H9 (cell line): ENCODE measurements at regions not wholly inside any gene's neighbourhood (a gene's known extent, or its start where the extent isn't known, plus 50 kb on each side); places are given as distances from the start of the nearest gene placed in this dataset.

Source experiments
- DNase-seq: peaks from one replicate; pipeline ENCODE4 v3.0.0-alpha.2; 2017
- H2AFZ ChIP-seq: one replicate; pipeline ENCODE4 v1.6.1; 2013; ENCODE audit warnings: mild to moderate bottlenecking, low read length, control low read depth, moderate library complexity
- H2AK5ac ChIP-seq: 2 replicates; pipeline ENCODE4 v1.6.1; 2013; ENCODE audit warnings: low read length, control low read depth, mixed read lengths; ENCODE audit not compliant: insufficient read length
- H2BK120ac ChIP-seq: one replicate; pipeline ENCODE4 v1.6.1; 2013; ENCODE audit warnings: low read depth, mild to moderate bottlenecking, low read length, control low read depth, inconsistent platforms; ENCODE audit not compliant: poor library complexity, severe bottlenecking
- H2BK12ac ChIP-seq: 2 replicates; pipeline ENCODE4 v1.6.1; 2013; ENCODE audit warnings: low read length, control low read depth, mixed read lengths, low read depth; ENCODE audit not compliant: insufficient read length
- H2BK15ac ChIP-seq: 2 replicates; pipeline ENCODE4 v1.6.1; 2013; ENCODE audit warnings: low read depth, low read length, control low read depth
- H2BK20ac ChIP-seq: one replicate; pipeline ENCODE4 v1.6.1; 2013; ENCODE audit warnings: low read depth, mild to moderate bottlenecking, low read length, control low read depth, inconsistent platforms; ENCODE audit not compliant: poor library complexity, severe bottlenecking
- H2BK5ac ChIP-seq: 2 replicates; pipeline ENCODE4 v1.6.1; 2013; ENCODE audit warnings: low read length, control low read depth, mixed read lengths; ENCODE audit not compliant: insufficient read length
- H3K14ac ChIP-seq: 2 replicates; pipeline ENCODE4 v1.6.1; 2013; ENCODE audit warnings: low read length, control low read depth; ENCODE audit not compliant: insufficient read depth
- H3K18ac ChIP-seq: 2 replicates; pipeline ENCODE4 v1.6.1; 2013; ENCODE audit warnings: low read depth, mild to moderate bottlenecking, mixed read lengths, low read length, control low read depth; ENCODE audit not compliant: insufficient read length
- H3K23ac ChIP-seq: 2 replicates; pipeline ENCODE4 v1.6.1; 2013; ENCODE audit warnings: low read length, control low read depth, mixed read lengths, low read depth; ENCODE audit not compliant: insufficient read length
- H3K23me2 ChIP-seq: 2 replicates; pipeline ENCODE4 v1.6.1; 2013; ENCODE audit warnings: low read depth, mild to moderate bottlenecking, mixed read lengths, low read length, control low read depth; ENCODE audit not compliant: insufficient read length, poor library complexity, severe bottlenecking
- H3K27ac ChIP-seq: 2 replicates; pipeline ENCODE4 v1.5.1; 2013; ENCODE audit warnings: low read length, control low read depth, mixed read lengths, low read depth; ENCODE audit not compliant: insufficient read length
- H3K27me3 ChIP-seq: 2 replicates; pipeline ENCODE4 v1.6.1; 2013; ENCODE audit warnings: low read length, control low read depth, inconsistent platforms; ENCODE audit not compliant: insufficient read depth
- H3K4ac ChIP-seq: 2 replicates; pipeline ENCODE4 v1.6.1; 2013; ENCODE audit warnings: low read depth, mild to moderate bottlenecking, control low read depth, inconsistent platforms, low read length, moderate library complexity
- H3K4me1 ChIP-seq: 2 replicates; pipeline ENCODE4 v1.6.1; 2013; ENCODE audit warnings: low read length, control low read depth, inconsistent platforms; ENCODE audit not compliant: insufficient read depth
- H3K4me2 ChIP-seq: 2 replicates; pipeline ENCODE4 v1.6.1; 2013; ENCODE audit warnings: low read length, control low read depth, mixed read lengths; ENCODE audit not compliant: insufficient read length, insufficient read depth
- H3K56ac ChIP-seq: 2 replicates; pipeline ENCODE4 v1.6.1; 2013; ENCODE audit warnings: low read depth, mild to moderate bottlenecking, mixed read lengths, low read length, control low read depth; ENCODE audit not compliant: insufficient read length
- H3K79me1 ChIP-seq: 2 replicates; pipeline ENCODE4 v1.6.1; 2013; ENCODE audit warnings: low read depth, mild to moderate bottlenecking, moderate library complexity, low read length, control low read depth, inconsistent platforms; ENCODE audit not compliant: insufficient read depth, poor library complexity, severe bottlenecking
- H3K79me2 ChIP-seq: 2 replicates; pipeline ENCODE4 v1.6.1; 2013; ENCODE audit warnings: low read length, control low read depth, inconsistent platforms; ENCODE audit not compliant: insufficient read depth
- H3K9ac ChIP-seq: 2 replicates; pipeline ENCODE4 v1.6.1; 2013; ENCODE audit warnings: low read length, control low read depth, mixed read lengths; ENCODE audit not compliant: insufficient read length; ENCODE audit errors: extremely low read depth
- H3K9me3 ChIP-seq: one replicate; pipeline ENCODE4 v1.6.1; 2013; ENCODE audit warnings: low read depth, low read length, inconsistent platforms; ENCODE audit not compliant: control insufficient read depth
- H3T11ph ChIP-seq: one replicate; pipeline ENCODE4 v1.6.1; 2013; ENCODE audit warnings: mild to moderate bottlenecking, low read length, control low read depth, inconsistent platforms
- H4K20me1 ChIP-seq: one replicate; pipeline ENCODE4 v1.6.1; 2013; ENCODE audit not compliant: control insufficient read depth, insufficient read length, insufficient read depth
- H4K5ac ChIP-seq: 2 replicates; pipeline ENCODE4 v1.6.1; 2013; ENCODE audit warnings: low read depth, mild to moderate bottlenecking, mixed read lengths, low read length, control low read depth; ENCODE audit not compliant: insufficient read length
- H4K8ac ChIP-seq: replicated peaks from 2 replicates; pipeline ENCODE4 v1.6.1; 2013; ENCODE audit warnings: low read length, control low read depth, mixed read lengths, low read depth; ENCODE audit not compliant: insufficient read length
- H4K91ac ChIP-seq: 2 replicates; pipeline ENCODE4 v1.6.1; 2013; ENCODE audit warnings: low read depth, mild to moderate bottlenecking, moderate library complexity, mixed read lengths, low read length, control low read depth; ENCODE audit not compliant: insufficient read length
- H3K27ac Mint-ChIP-seq, 3 experiments: 2 replicates in 2 of 3; 3 replicates in 1 of 3; pipeline ENCODE4 v1.8.0; 2020 to 2021; ENCODE audit warnings: mixed read lengths in 3 of 3, mild to moderate bottlenecking in 1 of 3, moderate library complexity in 1 of 3
- H3K27me3 Mint-ChIP-seq: 2 replicates; pipeline ENCODE4 v1.8.0; 2021; ENCODE audit warnings: low read depth, mild to moderate bottlenecking, moderate library complexity, mixed read lengths
- H3K36me3 Mint-ChIP-seq, 3 experiments: 2 replicates in 2 of 3; 3 replicates in 1 of 3; pipeline ENCODE4 v1.8.0; 2020 to 2021; ENCODE audit warnings: low read depth in 3 of 3, mixed read lengths in 3 of 3; ENCODE audit not compliant: insufficient read depth in 1 of 3
- H3K4me1 Mint-ChIP-seq, 2 experiments: 2 replicates each; pipeline ENCODE4 v1.8.0; 2020; ENCODE audit warnings: mixed read lengths in 2 of 2
- H3K4me3 Mint-ChIP-seq, 2 experiments: 2 replicates in 1 of 2; 3 replicates in 1 of 2; pipeline ENCODE4 v1.8.0; 2020 to 2021; ENCODE audit warnings: mild to moderate bottlenecking in 2 of 2, mixed read lengths in 2 of 2, moderate library complexity in 1 of 2
- H3K9me3 Mint-ChIP-seq, 2 experiments: 2 replicates in 1 of 2; 3 replicates in 1 of 2; pipeline ENCODE4 v1.8.0; 2020; ENCODE audit warnings: mild to moderate bottlenecking in 2 of 2, mixed read lengths in 2 of 2, moderate library complexity in 1 of 2
- CTCF ChIP-seq: fragments of 200-600 bp; sonication (generic); conservative IDR thresholded peaks from 3 replicates; pipeline ENCODE4 v1.8.0; 2021; ENCODE audit warnings: antibody characterized with exemption, mild to moderate bottlenecking

GRCh38 chr3:177681156-177681555, 483.9 kb upstream of the TBL1XR1 start:
- no peak for DNase-seq
- Histone ChIP-seq H2BK20ac (no peak overlapping the region), H2BK120ac (no peak overlapping the region), H2BK5ac (no peak overlapping the region), H3K56ac (no peak overlapping the region), H3K79me2 (no peaks in the 10 kb centered on the region), H3K4me2 (no peak overlapping the region), H2AK5ac (no peak overlapping the region), H2BK15ac (no peak overlapping the region), H3T11ph (no peak overlapping the region), H4K91ac (no peak overlapping the region), H3K18ac (no peak overlapping the region), H4K8ac (no peak overlapping the region), H3K23ac (no peak overlapping the region), H3K9ac (no peak overlapping the region), H3K27me3 (no peaks in the 10 kb centered on the region), H3K9me3 (no peaks in the 10 kb centered on the region), H3K23me2 (no peaks in the 10 kb centered on the region), H2AFZ (no peak overlapping the region), H3K4ac (no peak overlapping the region), H3K79me1 (no peaks in the 10 kb centered on the region), H4K20me1 (no peaks in the 10 kb centered on the region), H3K27ac (no peak overlapping the region), H4K5ac (no peak overlapping the region), H3K14ac (no peak overlapping the region), H2BK12ac (no peak overlapping the region), H3K4me1 (no peaks in the 10 kb centered on the region; the same call in 1 of the 2 replicates)
- Mint-ChIP-seq H3K27ac (no peak overlapping the region), H3K4me1 (peaks cover 12 to 19% of the 10 kb centered on the region in 2 experiments), H3K4me3 (no peak overlapping the region), H3K27me3 (no peaks in the 10 kb centered on the region), H3K36me3 (no peaks in the 10 kb centered on the region), H3K9me3 (no peaks in the 10 kb centered on the region)
- TF ChIP-seq CTCF: no peak
